Stimulated activated CD4-positive, alpha-beta T cell treated with anti-CD3 and anti-CD28 coated beads, Interleukin-15, amount 100 ng/mL, for 24 hours (primary cell): ENCODE measurements at regions not wholly inside any gene's neighbourhood (a gene's known extent, or its start where the extent isn't known, plus 50 kb on each side); places are given as distances from the start of the nearest gene placed in this dataset.

Source experiments
- DNase-seq: peaks from one replicate; pipeline ENCODE4 v3.0.0-alpha.2; 2020

- DNase-seq, result no peak
Observed at GRCh38 chr6:14585689-14586088, 468.1 kb downstream of the CD83 start.

DNA sequence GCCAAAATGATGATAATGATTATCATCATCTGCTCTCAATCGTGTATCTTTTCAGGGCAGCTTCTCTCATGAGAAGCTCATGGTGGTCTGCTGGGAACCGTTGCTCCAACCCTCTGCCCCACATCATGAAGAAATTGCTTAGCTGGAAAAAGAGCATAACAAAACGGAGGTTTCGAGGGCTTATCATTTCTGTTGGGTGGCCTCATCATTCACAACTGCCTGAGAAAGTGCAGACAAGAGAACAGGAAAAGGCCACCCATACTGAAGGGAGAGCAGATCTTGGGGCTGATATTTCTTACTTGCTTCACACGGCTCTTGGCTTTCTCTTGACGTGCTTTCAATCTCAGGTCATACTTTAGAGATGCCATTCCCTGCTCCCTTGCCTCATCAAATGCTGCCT is 471.6 kb downstream of the CD83 start:
- no peak for DNase-seq

DNA sequence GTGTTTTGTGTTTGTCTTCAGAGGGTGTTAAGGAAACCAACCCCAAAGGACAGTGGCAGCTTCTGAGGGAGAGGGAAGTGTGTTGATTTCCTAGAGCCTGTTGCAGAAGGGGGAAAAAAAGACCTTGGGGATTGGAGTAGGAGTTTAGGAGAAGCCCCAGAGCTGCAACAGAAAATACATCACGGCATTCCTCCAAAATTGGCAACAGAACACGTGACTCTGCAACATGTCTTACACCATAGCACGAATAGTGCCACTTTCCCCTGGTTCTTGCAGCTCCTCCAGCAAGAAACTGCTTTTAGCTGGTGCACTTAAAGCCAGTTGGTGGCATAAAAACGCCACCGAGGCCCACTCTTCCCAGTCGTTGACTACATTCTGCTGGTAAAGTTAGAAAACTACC is 473.0 kb downstream of the CD83 start:
- DNase-seq, result no peak

DNA sequence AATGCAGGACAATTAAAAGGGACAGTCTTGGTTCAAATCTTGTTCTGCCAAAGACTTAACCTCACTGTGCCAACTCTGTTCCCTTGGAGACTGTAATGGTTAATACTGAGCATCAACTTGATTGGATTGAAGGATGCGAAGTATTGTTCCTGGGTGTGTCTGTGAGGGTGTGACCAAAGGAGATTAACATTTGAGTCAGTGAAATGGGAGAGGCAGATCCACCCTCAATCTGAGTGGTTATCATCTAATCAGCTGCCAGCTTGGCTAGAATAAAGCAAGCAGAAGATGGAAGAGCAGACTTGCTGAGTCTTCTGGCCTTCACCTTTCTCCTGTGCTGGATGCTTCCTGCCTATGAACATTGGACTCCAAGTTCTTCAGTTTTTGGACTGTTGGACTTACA is 474.4 kb downstream of the CD83 start:
- no peak for DNase-seq

- no peak for DNase-seq
Observed at GRCh38 chr6:14593286-14593685, 475.7 kb downstream of the CD83 start.

DNA sequence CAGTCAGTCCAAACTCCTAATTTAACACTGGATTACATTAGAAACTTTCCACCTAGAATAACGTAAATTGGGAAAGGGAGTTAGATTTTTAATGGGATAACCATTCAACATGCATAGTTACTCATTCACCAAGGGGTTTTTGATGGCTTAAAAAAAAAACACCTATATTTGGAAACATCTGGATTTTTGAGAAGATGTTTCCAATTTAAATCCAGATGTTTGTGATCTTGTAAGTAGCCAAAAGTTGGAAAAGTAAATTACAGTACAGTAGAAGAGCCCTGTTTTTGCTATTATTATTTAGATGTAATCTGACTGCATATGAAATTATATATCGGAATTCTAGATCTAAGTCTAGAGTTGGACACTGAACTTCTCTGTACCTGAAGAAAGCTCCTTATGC is 478.2 kb downstream of the CD83 start:
- no peak for DNase-seq

- peak; percentile 24 for DNase-seq
Observed at GRCh38 chr6:14596410-14596809, 478.8 kb downstream of the CD83 start.

GRCh38 chr6:14597090-14597489 is 479.5 kb downstream of the CD83 start:
- DNase-seq, result no peak

DNA sequence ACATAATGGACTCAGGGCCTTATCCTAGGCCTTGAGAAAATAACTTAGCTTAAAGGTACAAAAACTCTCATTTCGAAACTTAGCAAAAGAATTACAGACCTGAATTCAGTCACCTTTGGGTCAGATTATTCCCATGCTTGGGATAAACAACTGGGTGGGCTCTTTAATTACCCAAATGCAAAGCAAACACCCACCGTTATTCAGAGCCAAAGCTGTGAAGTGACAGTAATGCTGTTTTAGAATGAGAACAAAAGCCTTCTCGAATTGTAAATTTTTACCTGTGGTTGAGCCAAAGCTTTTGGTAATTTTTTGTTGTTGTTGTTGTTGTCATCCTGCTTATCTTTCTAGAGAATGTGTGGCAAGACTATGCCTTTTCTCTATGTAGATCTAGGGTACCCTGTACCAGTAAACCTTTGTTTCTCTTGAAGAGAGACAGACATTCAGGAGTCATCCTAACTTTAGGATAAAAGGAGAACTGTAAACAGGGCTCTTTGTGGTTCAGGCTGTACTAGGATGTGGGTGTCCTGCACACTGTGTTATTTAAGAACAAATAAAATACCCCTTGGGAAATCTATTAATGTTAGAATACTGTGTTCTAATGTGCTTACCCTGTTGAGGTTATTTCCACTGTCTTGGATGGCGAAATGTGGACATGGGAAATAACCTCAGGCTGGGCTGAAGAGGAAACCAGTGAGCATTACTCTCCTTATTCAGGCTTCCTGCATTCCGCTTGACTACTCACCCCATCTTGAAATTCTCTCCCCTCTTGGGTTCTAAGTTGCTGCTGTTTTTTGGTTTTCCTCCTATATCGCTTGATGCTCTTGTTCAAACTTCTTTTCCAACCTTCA is 480.7 kb downstream of the CD83 start:
- no peak for DNase-seq

- DNase-seq, result peak; percentile 27
Observed at GRCh38 chr6:14600306-14600705, 482.7 kb downstream of the CD83 start.

DNA sequence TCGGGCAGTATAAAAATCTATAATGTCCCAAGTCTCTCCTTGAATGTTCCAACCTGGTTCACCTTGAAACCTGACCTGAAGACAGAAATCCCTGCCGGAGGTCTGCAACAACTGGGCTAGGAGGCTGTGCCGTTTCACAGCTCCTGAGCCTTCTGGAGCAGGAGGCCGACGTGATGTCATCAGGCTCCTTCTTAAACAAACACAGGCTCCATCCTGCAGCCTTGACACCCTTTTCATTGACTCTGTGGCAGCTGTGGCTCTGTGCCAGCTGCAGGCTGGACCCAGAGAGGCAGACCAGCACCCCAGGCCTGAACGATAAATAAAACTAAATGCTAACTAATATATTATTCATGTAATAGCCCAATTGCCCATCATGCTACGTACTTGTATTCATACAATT is 483.9 kb downstream of the CD83 start:
- DNase-seq, result no peak

- DNase-seq, result no peak
Observed at GRCh38 chr6:14606353-14606752, 488.8 kb downstream of the CD83 start.

DNA sequence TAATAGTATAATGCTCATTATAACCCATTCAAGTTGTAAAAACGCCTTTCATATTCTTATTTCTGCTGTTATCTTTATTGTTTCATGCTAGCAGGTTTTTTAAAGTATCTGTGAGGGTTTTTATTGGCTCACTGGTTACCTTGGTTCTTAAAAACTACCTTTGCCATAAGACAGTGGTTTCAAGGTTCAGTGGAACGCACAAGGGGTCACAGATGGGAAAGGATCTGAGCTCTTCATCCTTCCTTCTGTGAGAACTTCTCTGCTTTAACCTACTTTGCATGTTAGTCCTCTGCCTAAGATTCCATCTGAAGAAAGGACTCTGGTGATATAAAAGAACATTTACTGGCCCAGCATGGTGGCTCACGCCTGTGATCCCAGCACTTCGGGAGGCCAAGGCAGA is 492.6 kb downstream of the CD83 start:
- DNase-seq, result no peak

GRCh38 chr6:14612016-14612980 is 494.7 kb downstream of the CD83 start:
- DNase-seq, result no peak

DNA sequence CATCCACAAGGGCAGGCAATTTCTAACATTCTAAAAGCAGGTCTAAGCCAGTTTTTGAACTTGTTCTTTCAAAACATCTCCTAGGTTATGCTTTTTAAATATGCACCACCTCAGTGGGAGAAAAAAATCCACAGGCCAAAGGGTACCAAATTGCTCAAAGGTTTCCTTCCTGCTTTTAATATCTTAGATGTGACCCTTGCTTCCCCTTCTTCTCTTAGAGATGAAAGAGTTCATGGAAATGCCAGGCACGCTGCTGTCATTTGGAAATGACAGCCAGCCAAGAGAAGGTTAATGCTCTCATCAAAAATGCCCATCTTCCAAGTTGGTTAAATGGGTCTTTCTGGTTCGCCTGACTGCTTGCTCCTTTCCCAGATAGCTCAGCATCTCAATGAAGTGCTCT is 497.1 kb downstream of the CD83 start:
- no peak for DNase-seq

GRCh38 chr6:14616656-14617055 is 499.1 kb downstream of the CD83 start:
- DNase-seq, result no peak

DNA sequence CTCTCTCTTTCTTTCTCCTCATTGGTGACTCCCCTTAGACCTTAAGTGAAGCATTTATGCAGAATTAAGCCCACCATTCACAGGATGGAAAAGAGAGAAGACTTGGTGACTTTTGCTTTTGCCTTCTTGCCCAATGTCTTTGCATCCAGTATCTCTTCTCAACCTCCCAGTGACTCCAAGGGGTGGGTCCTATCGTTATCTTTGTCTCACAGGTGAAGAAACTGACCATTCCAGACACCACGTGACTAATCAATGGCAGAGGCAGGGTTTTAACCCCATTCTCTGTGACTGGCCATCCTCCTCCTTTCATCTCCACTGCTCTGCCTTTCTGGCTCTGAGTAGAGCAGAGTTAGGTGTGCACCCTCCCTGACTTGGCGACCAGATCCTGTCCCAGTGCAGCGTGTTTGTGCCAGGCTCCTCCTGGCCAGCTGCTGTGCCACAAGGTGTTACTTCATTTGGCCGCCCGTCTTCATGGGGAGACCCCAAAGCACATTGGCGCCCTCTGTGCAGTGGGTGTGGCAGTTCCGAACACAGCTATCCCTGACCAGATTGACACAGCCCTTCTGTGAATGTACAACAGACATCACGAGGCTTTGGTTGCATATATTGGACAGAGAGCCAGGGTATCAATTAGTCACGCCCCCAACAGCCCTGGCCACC is 501.3 kb downstream of the CD83 start:
- DNase-seq, result no peak

GRCh38 chr6:14619419-14619781 is 501.8 kb downstream of the CD83 start:
- DNase-seq, result no peak

DNA sequence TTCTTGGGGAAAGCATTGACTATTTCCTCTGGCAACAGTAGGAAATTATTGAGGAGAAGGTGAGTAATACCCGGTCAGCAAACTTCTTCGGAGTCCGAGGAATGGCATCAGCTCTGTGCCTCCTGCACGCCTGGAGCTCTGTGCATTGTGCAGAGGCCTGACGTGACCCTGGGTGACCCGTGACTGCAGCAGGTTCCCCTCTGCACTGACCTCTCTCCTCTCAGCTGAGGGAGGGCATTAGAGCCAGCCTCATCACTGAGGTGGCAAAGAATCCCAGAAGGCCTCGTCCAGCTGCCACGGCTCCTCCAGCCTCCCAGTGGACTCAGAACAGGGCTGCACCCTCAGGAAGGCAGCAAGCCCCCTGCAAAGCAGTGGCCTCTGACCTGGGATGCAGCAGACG is 502.9 kb downstream of the CD83 start:
- DNase-seq, result no peak

GRCh38 chr6:14621518-14621917 is 503.9 kb downstream of the CD83 start:
- no peak for DNase-seq

DNA sequence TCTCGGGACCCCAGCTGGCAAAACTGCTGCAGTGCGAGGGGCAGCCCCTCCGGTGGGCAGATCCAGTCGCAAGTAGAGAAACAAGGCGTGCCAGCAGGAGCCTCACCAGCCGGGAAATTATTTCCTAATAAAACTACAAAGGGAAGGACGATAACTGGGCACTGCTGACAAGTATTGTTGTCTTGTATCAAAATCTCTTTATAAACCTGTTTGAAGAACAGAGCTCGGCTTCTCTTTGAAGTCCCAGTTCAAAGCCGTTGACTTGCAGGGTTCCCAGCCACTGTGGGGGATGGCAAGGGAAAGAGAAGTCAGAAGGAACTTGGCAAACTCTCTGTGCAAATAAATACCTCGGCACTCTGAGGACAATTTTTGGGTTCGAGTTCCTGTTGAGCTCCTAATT is 504.5 kb downstream of the CD83 start:
- no peak for DNase-seq

DNA sequence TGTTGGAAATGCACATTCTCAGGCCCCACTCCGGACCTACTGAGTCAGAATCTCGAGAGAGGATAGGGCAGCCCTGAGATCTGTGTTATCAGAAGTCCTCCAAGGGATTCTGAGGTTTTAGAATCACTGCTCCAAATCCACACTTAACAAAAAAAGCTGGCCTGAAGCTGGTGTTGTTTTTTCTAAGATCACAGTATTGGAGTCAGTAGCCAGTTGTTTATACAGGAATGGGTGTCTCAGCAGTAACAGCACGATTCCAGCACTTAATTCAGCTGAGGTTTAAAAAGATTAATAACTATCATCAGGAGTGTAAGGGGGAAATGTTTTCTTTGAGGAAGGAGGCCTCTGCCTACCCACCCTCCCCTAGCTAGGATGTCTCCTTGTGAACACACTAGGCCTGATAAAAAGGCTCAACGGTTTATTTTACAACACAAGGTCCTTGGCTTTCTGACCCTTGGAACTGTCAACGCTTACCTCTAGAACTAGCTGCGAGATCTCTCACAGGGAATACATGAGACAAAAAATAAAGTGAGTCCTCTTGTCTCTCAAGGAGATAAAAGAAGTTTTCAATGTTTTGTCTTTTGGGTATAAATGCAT is 505.4 kb downstream of the CD83 start:
- no peak for DNase-seq
